ENCODE measurements at regions not wholly inside any gene's neighbourhood (a gene's known extent, or its start where the extent isn't known, plus 50 kb on each side); places are given as distances from the start of the nearest gene placed in this dataset.

GRCh38 chr12:125766091-125766490 is 700.9 kb downstream of the AACS start:
- Histone ChIP-seq H3K36me3 (ENCODE audit: insufficient read depth, low read length) (no peaks in the 10 kb centered on the region), H4K20me1 (ENCODE audit: insufficient read depth) (no peaks in the 10 kb centered on the region), H3K4me2 (ENCODE audit: low read length) (no peak overlapping the region), H3K27ac (ENCODE audit: low read length) (no peak overlapping the region), H3K9ac (ENCODE audit: low read length) (no peak overlapping the region), H3K79me2 (replicated peaks; ENCODE audit: insufficient read depth, low read length) (no peaks in the 10 kb centered on the region), H3K4me3 (ENCODE audit: low read length) (no peak overlapping the region), H3K9me3 (ENCODE audit: low read length) (no peaks in the 10 kb centered on the region), H3F3A (ENCODE audit: insufficient read depth, low read length, poor library complexity, severe bottlenecking) (no peaks in the 10 kb centered on the region), H2AFZ (ENCODE audit: low read depth, low read length) (no peak overlapping the region), H3K27me3 (ENCODE audit: insufficient read depth, low read depth, low read length) (no peaks in the 10 kb centered on the region), H3K9me2 (ENCODE audit: insufficient read depth, low read length) (no peaks in the 10 kb centered on the region)
- TF ChIP-seq SMC3 (conservative IDR thresholded peaks at IDR 0.05; ENCODE audit: poor library complexity) (no peak), EZH2 (IDR thresholded peaks at IDR 0.05; ENCODE audit: borderline replicate concordance, insufficient read depth, low read length, poor library complexity, severe bottlenecking) (no peak), POLR2AphosphoS5 (IDR thresholded peaks at IDR 0.05) (no peak), EP300 (conservative IDR thresholded peaks at IDR 0.05; ENCODE audit: poor library complexity, severe bottlenecking) (no peak), RAD21 (conservative IDR thresholded peaks at IDR 0.05) (no peak), TAF1 (IDR thresholded peaks at IDR 0.05; ENCODE audit: low read depth) (no peak), MXI1 (conservative IDR thresholded peaks at IDR 0.05; ENCODE audit: poor library complexity, severe bottlenecking) (no peak)
- TF ChIP-seq, protein P1, sequence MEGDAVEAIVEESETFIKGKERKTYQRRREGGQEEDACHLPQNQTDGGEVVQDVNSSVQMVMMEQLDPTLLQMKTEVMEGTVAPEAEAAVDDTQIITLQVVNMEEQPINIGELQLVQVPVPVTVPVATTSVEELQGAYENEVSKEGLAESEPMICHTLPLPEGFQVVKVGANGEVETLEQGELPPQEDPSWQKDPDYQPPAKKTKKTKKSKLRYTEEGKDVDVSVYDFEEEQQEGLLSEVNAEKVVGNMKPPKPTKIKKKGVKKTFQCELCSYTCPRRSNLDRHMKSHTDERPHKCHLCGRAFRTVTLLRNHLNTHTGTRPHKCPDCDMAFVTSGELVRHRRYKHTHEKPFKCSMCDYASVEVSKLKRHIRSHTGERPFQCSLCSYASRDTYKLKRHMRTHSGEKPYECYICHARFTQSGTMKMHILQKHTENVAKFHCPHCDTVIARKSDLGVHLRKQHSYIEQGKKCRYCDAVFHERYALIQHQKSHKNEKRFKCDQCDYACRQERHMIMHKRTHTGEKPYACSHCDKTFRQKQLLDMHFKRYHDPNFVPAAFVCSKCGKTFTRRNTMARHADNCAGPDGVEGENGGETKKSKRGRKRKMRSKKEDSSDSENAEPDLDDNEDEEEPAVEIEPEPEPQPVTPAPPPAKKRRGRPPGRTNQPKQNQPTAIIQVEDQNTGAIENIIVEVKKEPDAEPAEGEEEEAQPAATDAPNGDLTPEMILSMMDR (IDR thresholded peaks at IDR 0.05; ENCODE audit: poor library complexity, severe bottlenecking): no peak
- TF ChIP-seq, protein P2, sequence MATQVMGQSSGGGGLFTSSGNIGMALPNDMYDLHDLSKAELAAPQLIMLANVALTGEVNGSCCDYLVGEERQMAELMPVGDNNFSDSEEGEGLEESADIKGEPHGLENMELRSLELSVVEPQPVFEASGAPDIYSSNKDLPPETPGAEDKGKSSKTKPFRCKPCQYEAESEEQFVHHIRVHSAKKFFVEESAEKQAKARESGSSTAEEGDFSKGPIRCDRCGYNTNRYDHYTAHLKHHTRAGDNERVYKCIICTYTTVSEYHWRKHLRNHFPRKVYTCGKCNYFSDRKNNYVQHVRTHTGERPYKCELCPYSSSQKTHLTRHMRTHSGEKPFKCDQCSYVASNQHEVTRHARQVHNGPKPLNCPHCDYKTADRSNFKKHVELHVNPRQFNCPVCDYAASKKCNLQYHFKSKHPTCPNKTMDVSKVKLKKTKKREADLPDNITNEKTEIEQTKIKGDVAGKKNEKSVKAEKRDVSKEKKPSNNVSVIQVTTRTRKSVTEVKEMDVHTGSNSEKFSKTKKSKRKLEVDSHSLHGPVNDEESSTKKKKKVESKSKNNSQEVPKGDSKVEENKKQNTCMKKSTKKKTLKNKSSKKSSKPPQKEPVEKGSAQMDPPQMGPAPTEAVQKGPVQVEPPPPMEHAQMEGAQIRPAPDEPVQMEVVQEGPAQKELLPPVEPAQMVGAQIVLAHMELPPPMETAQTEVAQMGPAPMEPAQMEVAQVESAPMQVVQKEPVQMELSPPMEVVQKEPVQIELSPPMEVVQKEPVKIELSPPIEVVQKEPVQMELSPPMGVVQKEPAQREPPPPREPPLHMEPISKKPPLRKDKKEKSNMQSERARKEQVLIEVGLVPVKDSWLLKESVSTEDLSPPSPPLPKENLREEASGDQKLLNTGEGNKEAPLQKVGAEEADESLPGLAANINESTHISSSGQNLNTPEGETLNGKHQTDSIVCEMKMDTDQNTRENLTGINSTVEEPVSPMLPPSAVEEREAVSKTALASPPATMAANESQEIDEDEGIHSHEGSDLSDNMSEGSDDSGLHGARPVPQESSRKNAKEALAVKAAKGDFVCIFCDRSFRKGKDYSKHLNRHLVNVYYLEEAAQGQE (IDR thresholded peaks at IDR 0.05; ENCODE audit: borderline replicate concordance): no peak

- Histone ChIP-seq H3K4me2 (ENCODE audit: low read length) (no peak overlapping the region), H4K20me1 (ENCODE audit: insufficient read depth) (no peaks in the 10 kb centered on the region), H3K9ac (ENCODE audit: low read length) (no peak overlapping the region), H3K36me3 (ENCODE audit: insufficient read depth, low read length) (no peaks in the 10 kb centered on the region), H3F3A (ENCODE audit: insufficient read depth, low read length, poor library complexity, severe bottlenecking) (no peaks in the 10 kb centered on the region), H3K9me2 (ENCODE audit: insufficient read depth, low read length) (no peaks in the 10 kb centered on the region), H3K4me3 (ENCODE audit: low read length) (no peak overlapping the region), H3K9me3 (ENCODE audit: low read length) (no peaks in the 10 kb centered on the region), H2AFZ (ENCODE audit: low read depth, low read length) (no peak overlapping the region), H3K27me3 (ENCODE audit: insufficient read depth, low read depth, low read length) (no peaks in the 10 kb centered on the region), H3K79me2 (replicated peaks; ENCODE audit: insufficient read depth, low read length) (no peaks in the 10 kb centered on the region), H3K27ac (ENCODE audit: low read length) (no peak overlapping the region)
- TF ChIP-seq, protein P1 (IDR thresholded peaks at IDR 0.05; ENCODE audit: poor library complexity, severe bottlenecking): no peak
- TF ChIP-seq EZH2 (IDR thresholded peaks at IDR 0.05; ENCODE audit: borderline replicate concordance, insufficient read depth, low read length, poor library complexity, severe bottlenecking) (no peak), TAF1 (IDR thresholded peaks at IDR 0.05; ENCODE audit: low read depth) (no peak), EP300 (conservative IDR thresholded peaks at IDR 0.05; ENCODE audit: poor library complexity, severe bottlenecking) (no peak), POLR2AphosphoS5 (IDR thresholded peaks at IDR 0.05) (no peak), MXI1 (conservative IDR thresholded peaks at IDR 0.05; ENCODE audit: poor library complexity, severe bottlenecking) (no peak)
- TF ChIP-seq, protein P2 (IDR thresholded peaks at IDR 0.05; ENCODE audit: borderline replicate concordance): no peak
Observed at GRCh38 chr12:125772403-125772802, 707.2 kb downstream of the AACS start.
